Loucy (cell line): ENCODE measurements at regions not wholly inside any gene's neighbourhood (a gene's known extent, or its start where the extent isn't known, plus 50 kb on each side); places are given as distances from the start of the nearest gene placed in this dataset.

Experiments used
- H2AFZ ChIP-seq: fragments of 200-600 bp; sonication (generic); 2 replicates; pipeline ENCODE4 v1.6.0; 2016; ENCODE audit warnings: antibody characterized with exemption, mild to moderate bottlenecking, low read length, moderate library complexity
- H3F3A ChIP-seq: fragments of 200-600 bp; 2 replicates; pipeline ENCODE4 v1.6.0; 2016; ENCODE audit warnings: antibody characterized with exemption, low read depth, mild to moderate bottlenecking
- H3K27me3 ChIP-seq: fragments of 200-600 bp; sonication (generic); 2 replicates; pipeline ENCODE4 v1.6.1; 2014; ENCODE audit warnings: low read length, mild to moderate bottlenecking; ENCODE audit not compliant: insufficient read depth, poor library complexity, severe bottlenecking
- H3K36me3 ChIP-seq: fragments of 200-600 bp; sonication (generic); 2 replicates; pipeline ENCODE4 v1.6.1; 2016; ENCODE audit warnings: low read length; ENCODE audit not compliant: insufficient read depth
- H3K4me1 ChIP-seq: fragments of 200-600 bp; sonication (generic); 2 replicates; pipeline ENCODE4 v1.5.1; 2014; ENCODE audit warnings: low read length, mild to moderate bottlenecking; ENCODE audit not compliant: insufficient read depth, poor library complexity, severe bottlenecking
- H3K4me2 ChIP-seq: fragments of 200-600 bp; sonication (generic); 2 replicates; pipeline ENCODE4 v1.6.0; 2014; ENCODE audit warnings: antibody characterized with exemption, low read length, low read depth, mild to moderate bottlenecking; ENCODE audit not compliant: poor library complexity, severe bottlenecking
- H3K4me3 ChIP-seq: fragments of 200-600 bp; sonication (generic); 2 replicates; pipeline ENCODE4 v1.5.1; 2014; ENCODE audit warnings: low read length, mild to moderate bottlenecking, mixed read lengths; ENCODE audit not compliant: poor library complexity, severe bottlenecking
- H3K79me2 ChIP-seq: fragments of 200-600 bp; sonication (generic); 2 replicates; pipeline ENCODE4 v1.6.1; 2014; ENCODE audit warnings: low read length; ENCODE audit not compliant: insufficient read depth
- H3K9ac ChIP-seq: fragments of 200-600 bp; sonication (generic); 2 replicates; pipeline ENCODE4 v1.6.0; 2014; ENCODE audit warnings: mild to moderate bottlenecking, low read depth, low read length, moderate library complexity; ENCODE audit not compliant: poor library complexity, severe bottlenecking
- H3K9me2 ChIP-seq: fragments of 200-600 bp; sonication (generic); replicated peaks from 2 replicates; pipeline ENCODE4 v1.6.1; 2016; ENCODE audit warnings: low read depth, low read length, mixed read lengths
- H3K9me3 ChIP-seq: fragments of 200-600 bp; sonication (generic); 2 replicates; pipeline ENCODE4 v1.6.1; 2014; ENCODE audit warnings: mild to moderate bottlenecking, antibody characterized with exemption, low read length, low read depth; ENCODE audit not compliant: insufficient read depth
- H4K20me1 ChIP-seq: fragments of 200-600 bp; sonication (generic); 2 replicates; pipeline ENCODE4 v1.6.0; 2014; ENCODE audit warnings: antibody characterized with exemption, low read length, mild to moderate bottlenecking; ENCODE audit not compliant: insufficient read depth, poor library complexity, severe bottlenecking
- EZH2phosphoT487 ChIP-seq: fragments of 200-600 bp; IDR thresholded peaks from 2 replicates; pipeline ENCODE4 v1.6.1; 2018; ENCODE audit warnings: antibody characterized with exemption, mild to moderate bottlenecking, moderate library complexity, borderline replicate concordance
- TF ChIP-seq, protein P1 (sequence below): fragments of 200-600 bp; sonication (generic); conservative IDR thresholded peaks from 2 replicates; pipeline ENCODE4 v1.5.1; 2014; ENCODE audit warnings: mild to moderate bottlenecking, antibody characterized with exemption, low read length

DNA sequence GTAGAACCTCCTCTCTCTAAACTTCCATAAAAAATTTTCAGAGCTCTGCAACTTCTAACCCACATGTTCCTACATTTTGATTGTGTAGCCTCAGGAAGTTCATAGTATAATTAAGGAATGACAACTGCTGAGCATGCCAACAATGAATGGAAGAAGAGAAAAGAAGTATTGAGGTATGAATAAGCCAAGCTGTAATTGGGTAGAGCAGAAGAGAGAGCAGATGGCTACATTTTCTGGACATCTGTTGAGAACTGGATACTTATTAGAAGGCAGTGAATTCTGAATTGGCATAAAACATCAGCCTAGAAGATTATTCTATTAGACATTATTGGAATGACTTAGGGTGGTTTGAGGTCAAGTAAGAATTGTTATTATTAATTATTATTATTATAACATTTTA lies 728.3 kb upstream of the PHF14 start:
- Histone ChIP-seq H3K9me3 (peaks cover 18% of the 10 kb centered on the region; the same call in 1 of the 2 replicates), H3K79me2 (no peaks in the 10 kb centered on the region), H3K9me2 (no peaks in the 10 kb centered on the region), H3K36me3 (no peaks in the 10 kb centered on the region), H3K9ac (no peak overlapping the region), H3F3A (no peaks in the 10 kb centered on the region), H4K20me1 (no peaks in the 10 kb centered on the region), H3K27me3 (no peaks in the 10 kb centered on the region), H3K4me3 (no peak overlapping the region), H3K4me2 (no peak overlapping the region), H2AFZ (no peak overlapping the region), H3K4me1 (no peaks in the 10 kb centered on the region)
- TF ChIP-seq, protein P1, sequence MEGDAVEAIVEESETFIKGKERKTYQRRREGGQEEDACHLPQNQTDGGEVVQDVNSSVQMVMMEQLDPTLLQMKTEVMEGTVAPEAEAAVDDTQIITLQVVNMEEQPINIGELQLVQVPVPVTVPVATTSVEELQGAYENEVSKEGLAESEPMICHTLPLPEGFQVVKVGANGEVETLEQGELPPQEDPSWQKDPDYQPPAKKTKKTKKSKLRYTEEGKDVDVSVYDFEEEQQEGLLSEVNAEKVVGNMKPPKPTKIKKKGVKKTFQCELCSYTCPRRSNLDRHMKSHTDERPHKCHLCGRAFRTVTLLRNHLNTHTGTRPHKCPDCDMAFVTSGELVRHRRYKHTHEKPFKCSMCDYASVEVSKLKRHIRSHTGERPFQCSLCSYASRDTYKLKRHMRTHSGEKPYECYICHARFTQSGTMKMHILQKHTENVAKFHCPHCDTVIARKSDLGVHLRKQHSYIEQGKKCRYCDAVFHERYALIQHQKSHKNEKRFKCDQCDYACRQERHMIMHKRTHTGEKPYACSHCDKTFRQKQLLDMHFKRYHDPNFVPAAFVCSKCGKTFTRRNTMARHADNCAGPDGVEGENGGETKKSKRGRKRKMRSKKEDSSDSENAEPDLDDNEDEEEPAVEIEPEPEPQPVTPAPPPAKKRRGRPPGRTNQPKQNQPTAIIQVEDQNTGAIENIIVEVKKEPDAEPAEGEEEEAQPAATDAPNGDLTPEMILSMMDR = no peak
- TF ChIP-seq EZH2phosphoT487 = no peak

DNA sequence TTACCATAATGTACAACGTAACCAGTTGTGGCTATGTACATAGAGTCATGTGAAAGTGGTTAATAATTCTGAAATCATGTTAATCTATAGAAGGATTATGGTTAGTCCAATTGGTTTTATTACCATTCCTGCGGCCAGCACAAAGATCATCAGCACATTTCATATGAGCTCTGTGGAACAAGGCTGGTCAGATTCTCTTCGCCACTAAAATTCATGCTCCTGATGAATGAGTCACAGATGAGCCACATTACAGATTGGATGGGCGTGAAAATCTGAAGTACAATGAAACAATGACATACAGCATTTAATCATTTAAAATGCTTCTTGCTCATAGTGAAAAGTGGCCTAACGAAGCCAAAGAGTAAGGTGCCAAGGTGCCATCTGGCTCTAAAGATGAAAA lies 716.2 kb upstream of the PHF14 start:
- TF ChIP-seq, protein P1 = no peak
- TF ChIP-seq EZH2phosphoT487 = no peak
- Histone ChIP-seq H3K9me3 (no peaks in the 10 kb centered on the region), H3K4me2 (no peak overlapping the region), H2AFZ (no peak overlapping the region), H3F3A (no peaks in the 10 kb centered on the region), H3K79me2 (no peaks in the 10 kb centered on the region), H3K4me3 (no peak overlapping the region), H3K9me2 (no peaks in the 10 kb centered on the region), H3K4me1 (no peaks in the 10 kb centered on the region), H3K9ac (no peak overlapping the region), H4K20me1 (no peaks in the 10 kb centered on the region), H3K27me3 (no peaks in the 10 kb centered on the region), H3K36me3 (no peaks in the 10 kb centered on the region)

DNA sequence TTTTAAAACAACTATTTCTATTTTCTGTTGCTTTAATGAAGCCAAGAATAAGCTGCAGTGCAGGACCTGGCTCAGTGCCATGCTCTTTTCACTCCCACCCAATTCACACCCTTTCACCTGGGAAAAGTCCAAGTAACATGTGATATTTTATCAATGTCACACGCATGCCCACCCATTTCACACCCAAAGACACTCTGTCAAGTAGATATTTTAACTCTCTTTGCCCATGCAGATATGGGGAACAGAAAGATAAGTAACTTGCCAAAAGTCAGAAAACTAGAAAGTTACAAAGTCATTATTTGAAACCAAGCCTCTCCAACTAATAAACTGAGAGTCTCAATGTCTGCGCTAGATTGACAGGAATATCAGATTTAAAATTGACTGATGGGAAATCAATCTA lies 706.7 kb upstream of the PHF14 start:
- no peaks in the 10 kb centered on the region for H3K27me3 ChIP-seq
- H3K9me3 ChIP-seq = no peaks in the 10 kb centered on the region
- H3K4me3 ChIP-seq = no peak overlapping the region
- H4K20me1 ChIP-seq = no peaks in the 10 kb centered on the region
- H3K36me3 ChIP-seq = no peaks in the 10 kb centered on the region
- H3K9ac ChIP-seq = no peak overlapping the region
- no peaks in the 10 kb centered on the region for H3K9me2 ChIP-seq
- no peak for TF ChIP-seq EZH2phosphoT487
- TF ChIP-seq, protein P1 = no peak
- H2AFZ ChIP-seq = no peak overlapping the region
- H3K79me2 ChIP-seq = no peaks in the 10 kb centered on the region
- H3K4me1 ChIP-seq = peaks cover 12% of the 10 kb centered on the region
- no peak overlapping the region for H3K4me2 ChIP-seq
- no peaks in the 10 kb centered on the region for H3F3A ChIP-seq
